DND-41 (cell line): ENCODE measurements at regions not wholly inside any gene's neighbourhood (a gene's known extent, or its start where the extent isn't known, plus 50 kb on each side); places are given as distances from the start of the nearest gene placed in this dataset.

Source experiments
- ATAC-seq: fragments of 200-7000 bp; cut with Tn5 transposase; 3 replicates; pipeline ENCODE4 v1.9.1; 2021; ENCODE audit warnings: low read depth; ENCODE audit not compliant: insufficient read depth
- DNase-seq: peaks from one replicate; pipeline ENCODE4 v3.0.0-alpha.2; 2020
- H2AFZ ChIP-seq: 2 replicates; pipeline ENCODE4 v1.6.0; 2012; ENCODE audit warnings: low read depth, low read length
- H3K27ac ChIP-seq: 2 replicates; pipeline ENCODE4 v1.5.1; 2012; ENCODE audit warnings: low read length, inconsistent platforms
- H3K27me3 ChIP-seq: fragments of 200-600 bp; sonication (generic); 2 replicates; pipeline ENCODE4 v1.6.0; 2012; ENCODE audit warnings: low read length, mild to moderate bottlenecking, inconsistent platforms; ENCODE audit not compliant: insufficient read depth, poor library complexity
- H3K36me3 ChIP-seq: 2 replicates; pipeline ENCODE4 v1.5.1; 2012; ENCODE audit warnings: low read length, inconsistent platforms; ENCODE audit not compliant: insufficient read depth
- H3K4me1 ChIP-seq: 2 replicates; pipeline ENCODE4 v1.5.1; 2012; ENCODE audit warnings: mild to moderate bottlenecking, low read length; ENCODE audit not compliant: insufficient read depth
- H3K4me2 ChIP-seq: 2 replicates; pipeline ENCODE4 v1.6.0; 2012; ENCODE audit warnings: mild to moderate bottlenecking, moderate library complexity, low read length, inconsistent platforms; ENCODE audit not compliant: insufficient read depth
- H3K4me3 ChIP-seq, 2 experiments: fragments of 200-600 bp in 1 of 2; shearing (Covaris generic) in 1 of 2; 2 replicates each; pipeline ENCODE4 v1.5.1; 2012 to 2016; ENCODE audit warnings: inconsistent platforms in 2 of 2, low read length in 2 of 2, mild to moderate bottlenecking in 2 of 2, low read depth in 1 of 2, moderate library complexity in 1 of 2
- H3K79me2 ChIP-seq: 2 replicates; pipeline ENCODE4 v1.6.0; 2012; ENCODE audit warnings: low read length, inconsistent platforms; ENCODE audit not compliant: insufficient read depth
- H3K9ac ChIP-seq: 2 replicates; pipeline ENCODE4 v1.6.0; 2012; ENCODE audit warnings: low read depth, mild to moderate bottlenecking, inconsistent platforms, low read length, moderate library complexity
- H3K9me3 ChIP-seq: 2 replicates; pipeline ENCODE4 v1.5.1; 2012; ENCODE audit warnings: low read length, moderate library complexity, mild to moderate bottlenecking, inconsistent platforms; ENCODE audit not compliant: insufficient read depth, severe bottlenecking
- H4K20me1 ChIP-seq: 2 replicates; pipeline ENCODE4 v1.6.0; 2012; ENCODE audit warnings: low read length; ENCODE audit not compliant: insufficient read depth
- EZH2 ChIP-seq: IDR thresholded peaks from 3 replicates; pipeline ENCODE4 v1.6.1; 2012; ENCODE audit warnings: borderline replicate concordance, low read depth, mild to moderate bottlenecking, moderate library complexity, low read length, inconsistent platforms; ENCODE audit not compliant: severe bottlenecking
- TF ChIP-seq, protein P1 (sequence below): IDR thresholded peaks from 2 replicates; pipeline ENCODE4 v1.5.1; 2012; ENCODE audit warnings: borderline replicate concordance, low read length, moderate library complexity, mild to moderate bottlenecking; ENCODE audit not compliant: poor library complexity, severe bottlenecking; ENCODE audit errors: extremely low read depth

DNA sequence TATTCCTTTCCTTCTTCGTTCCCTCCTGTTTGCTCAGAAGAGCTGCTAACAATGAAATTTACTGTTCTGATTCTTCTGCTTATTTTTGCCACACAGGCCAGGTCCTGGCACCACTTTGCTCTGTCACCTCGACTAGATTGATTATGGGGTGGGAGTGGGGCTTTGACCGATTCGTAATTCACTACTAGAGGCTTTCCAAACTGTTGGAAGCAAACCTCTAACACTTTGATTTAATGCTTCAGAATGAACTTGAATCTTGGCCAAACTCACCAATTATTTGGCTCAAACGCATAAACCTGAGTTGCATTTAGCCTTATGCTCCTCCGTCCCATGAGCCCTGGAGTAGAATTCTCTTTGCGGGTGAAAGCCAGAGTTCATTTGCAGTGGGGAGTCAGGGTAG is 476.2 kb upstream of the FZD8 start:
- no peaks in the 10 kb centered on the region for H3K4me1 ChIP-seq
- H3K79me2 ChIP-seq: no peaks in the 10 kb centered on the region
- no peak overlapping the region for H3K9ac ChIP-seq
- TF ChIP-seq, protein P1, sequence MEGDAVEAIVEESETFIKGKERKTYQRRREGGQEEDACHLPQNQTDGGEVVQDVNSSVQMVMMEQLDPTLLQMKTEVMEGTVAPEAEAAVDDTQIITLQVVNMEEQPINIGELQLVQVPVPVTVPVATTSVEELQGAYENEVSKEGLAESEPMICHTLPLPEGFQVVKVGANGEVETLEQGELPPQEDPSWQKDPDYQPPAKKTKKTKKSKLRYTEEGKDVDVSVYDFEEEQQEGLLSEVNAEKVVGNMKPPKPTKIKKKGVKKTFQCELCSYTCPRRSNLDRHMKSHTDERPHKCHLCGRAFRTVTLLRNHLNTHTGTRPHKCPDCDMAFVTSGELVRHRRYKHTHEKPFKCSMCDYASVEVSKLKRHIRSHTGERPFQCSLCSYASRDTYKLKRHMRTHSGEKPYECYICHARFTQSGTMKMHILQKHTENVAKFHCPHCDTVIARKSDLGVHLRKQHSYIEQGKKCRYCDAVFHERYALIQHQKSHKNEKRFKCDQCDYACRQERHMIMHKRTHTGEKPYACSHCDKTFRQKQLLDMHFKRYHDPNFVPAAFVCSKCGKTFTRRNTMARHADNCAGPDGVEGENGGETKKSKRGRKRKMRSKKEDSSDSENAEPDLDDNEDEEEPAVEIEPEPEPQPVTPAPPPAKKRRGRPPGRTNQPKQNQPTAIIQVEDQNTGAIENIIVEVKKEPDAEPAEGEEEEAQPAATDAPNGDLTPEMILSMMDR: no peak
- TF ChIP-seq EZH2: no peak
- H3K4me2 ChIP-seq: no peak overlapping the region
- no peak overlapping the region for H3K4me3 ChIP-seq
- no peaks in the 10 kb centered on the region for H3K36me3 ChIP-seq
- no peaks in the 10 kb centered on the region for H4K20me1 ChIP-seq
- ATAC-seq: no peak
- DNase-seq: no peak
- H2AFZ ChIP-seq: no peak overlapping the region
- H3K27me3 ChIP-seq: no peaks in the 10 kb centered on the region
- no peak overlapping the region for H3K27ac ChIP-seq
- H3K9me3 ChIP-seq: no peaks in the 10 kb centered on the region

DNA sequence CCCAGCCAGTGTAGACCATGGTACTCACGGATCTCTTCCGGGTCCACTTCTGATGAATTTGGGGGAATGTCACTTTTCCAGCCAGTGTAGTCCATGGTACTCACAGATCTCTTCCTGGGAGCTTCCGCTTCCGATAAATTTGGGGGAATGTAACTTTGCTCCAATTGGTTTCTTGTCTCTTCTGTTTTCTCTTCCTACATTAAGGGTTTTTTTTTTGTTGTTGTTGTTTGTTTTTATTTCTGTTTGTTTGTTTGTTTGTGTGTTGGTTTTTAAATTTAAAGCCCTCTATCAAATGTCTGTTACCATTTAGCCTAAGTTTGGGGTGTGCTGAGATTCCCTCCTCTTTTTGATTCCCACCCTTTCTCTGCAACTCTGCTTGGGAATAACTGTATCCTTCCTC is 475.8 kb upstream of the FZD8 start:
- Histone ChIP-seq H4K20me1 (no peaks in the 10 kb centered on the region), H2AFZ (no peak overlapping the region), H3K4me3 (no peak overlapping the region), H3K27ac (no peak overlapping the region), H3K4me2 (no peak overlapping the region), H3K9ac (no peak overlapping the region), H3K9me3 (no peaks in the 10 kb centered on the region), H3K4me1 (no peaks in the 10 kb centered on the region), H3K79me2 (no peaks in the 10 kb centered on the region), H3K27me3 (no peaks in the 10 kb centered on the region), H3K36me3 (no peaks in the 10 kb centered on the region)
- DNase-seq (no peak), ATAC-seq (no peak)
- no peak for TF ChIP-seq EZH2
- TF ChIP-seq, protein P1: no peak

DNA sequence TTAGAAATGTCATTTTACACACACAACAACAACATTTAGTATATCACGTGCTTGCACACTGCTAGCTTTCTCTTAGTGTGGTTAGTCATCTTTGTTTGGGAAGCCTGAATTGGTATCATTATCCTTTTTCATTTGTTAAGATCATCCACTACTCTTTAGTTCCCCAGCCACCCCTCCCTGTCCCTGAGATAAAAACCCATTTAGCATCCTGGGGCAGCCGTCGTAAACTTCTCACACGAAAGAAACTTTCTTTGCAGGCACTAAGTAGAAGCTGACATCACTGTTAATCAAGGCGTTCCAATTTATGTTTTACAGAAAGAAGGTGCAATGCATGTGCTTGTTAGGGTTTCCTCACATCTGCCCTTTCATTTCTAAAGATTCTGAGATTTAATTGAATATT is 475.1 kb upstream of the FZD8 start:
- Histone ChIP-seq H3K9ac (no peak overlapping the region), H3K36me3 (no peaks in the 10 kb centered on the region), H3K27ac (no peak overlapping the region), H2AFZ (no peak overlapping the region), H3K4me2 (no peak overlapping the region), H3K79me2 (no peaks in the 10 kb centered on the region), H3K4me3 (no peak overlapping the region), H3K27me3 (no peaks in the 10 kb centered on the region), H4K20me1 (no peaks in the 10 kb centered on the region), H3K9me3 (no peaks in the 10 kb centered on the region), H3K4me1 (no peaks in the 10 kb centered on the region)
- DNase-seq (no peak), ATAC-seq (no peak)
- TF ChIP-seq, protein P1: no peak
- no peak for TF ChIP-seq EZH2

DNA sequence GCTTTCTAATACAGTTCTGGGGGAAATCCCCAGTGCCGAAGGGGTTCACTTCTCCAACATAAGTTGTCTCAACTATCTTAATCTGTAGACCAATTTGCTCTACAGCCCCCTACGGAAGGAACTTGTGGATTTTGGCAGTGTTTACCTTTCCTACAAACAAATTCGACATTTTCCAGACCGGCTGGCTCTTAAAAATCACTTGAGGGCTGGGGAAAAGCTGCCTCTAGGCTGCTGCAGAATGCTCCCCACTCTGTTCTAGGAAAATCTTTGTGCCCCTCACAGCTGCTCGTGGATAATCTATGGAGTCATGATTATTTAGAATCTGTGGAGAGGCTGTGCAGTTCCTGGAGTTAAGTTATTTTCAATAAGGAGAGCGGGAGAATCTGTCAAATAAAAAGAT is 474.6 kb upstream of the FZD8 start:
- Histone ChIP-seq H3K9ac (no peak overlapping the region), H3K9me3 (no peaks in the 10 kb centered on the region), H3K4me2 (no peak overlapping the region), H3K27me3 (no peaks in the 10 kb centered on the region), H3K36me3 (no peaks in the 10 kb centered on the region), H3K27ac (no peak overlapping the region), H3K79me2 (no peaks in the 10 kb centered on the region), H3K4me3 (no peak overlapping the region), H3K4me1 (no peaks in the 10 kb centered on the region), H2AFZ (no peak overlapping the region), H4K20me1 (no peaks in the 10 kb centered on the region)
- no peak for DNase-seq
- ATAC-seq: no peak
- TF ChIP-seq, protein P1: no peak
- TF ChIP-seq EZH2: no peak
